Panc1 (cell line): ENCODE measurements at regions not wholly inside any gene's neighbourhood (a gene's known extent, or its start where the extent isn't known, plus 50 kb on each side); places are given as distances from the start of the nearest gene placed in this dataset.

Source experiments
- CTCF ChIP-seq: fragments of 450-650 bp; IDR thresholded peaks from 2 replicates; pipeline ENCODE4 v1.5.1; 2017; ENCODE audit warnings: mild to moderate bottlenecking
- POLR2AphosphoS5 ChIP-seq: IDR thresholded peaks from 2 replicates; pipeline ENCODE4 v1.6.1; 2012; ENCODE audit warnings: mild to moderate bottlenecking, low read depth, low read length, moderate library complexity
- REST ChIP-seq, 2 experiments: IDR thresholded peaks; 2 replicates each; pipeline ENCODE4 v1.6.1; 2011 to 2012; ENCODE audit warnings: low read depth in 2 of 2, control low read depth in 1 of 2, low read length in 1 of 2, mild to moderate bottlenecking in 1 of 2, moderate library complexity in 1 of 2; ENCODE audit not compliant: insufficient read depth in 1 of 2
- SIN3A ChIP-seq: IDR thresholded peaks from 2 replicates; pipeline ENCODE4 v1.6.1; 2012; ENCODE audit warnings: low read depth, mild to moderate bottlenecking, low read length, moderate library complexity, borderline replicate concordance; ENCODE audit not compliant: insufficient read depth

- no peak for TF ChIP-seq CTCF
- no peak for TF ChIP-seq POLR2AphosphoS5
- TF ChIP-seq REST (IDR thresholded peaks at IDR 0.05; ENCODE audit: insufficient read depth in 1 of 2, low read depth in 2 of 2, low read length in 1 of 2): no peak
- no peak for TF ChIP-seq SIN3A
These were observed 65.5 kb upstream of the RXRA start for GRCh38 chr9:134260801-134261200.
